GM10266 (cell line): ENCODE measurements at regions not wholly inside any gene's neighbourhood (a gene's known extent, or its start where the extent isn't known, plus 50 kb on each side); places are given as distances from the start of the nearest gene placed in this dataset.

Experiments
- DNase-seq: peaks from one replicate; pipeline ENCODE4 v3.0.0; 2012; ENCODE audit errors: extremely low spot score
- TF ChIP-seq, protein P1 (sequence below): IDR thresholded peaks from 2 replicates; pipeline ENCODE4 v1.5.1; 2012; ENCODE audit warnings: mild to moderate bottlenecking, low read depth; ENCODE audit not compliant: control insufficient read depth, insufficient read depth; ENCODE audit errors: missing control alignments

DNA sequence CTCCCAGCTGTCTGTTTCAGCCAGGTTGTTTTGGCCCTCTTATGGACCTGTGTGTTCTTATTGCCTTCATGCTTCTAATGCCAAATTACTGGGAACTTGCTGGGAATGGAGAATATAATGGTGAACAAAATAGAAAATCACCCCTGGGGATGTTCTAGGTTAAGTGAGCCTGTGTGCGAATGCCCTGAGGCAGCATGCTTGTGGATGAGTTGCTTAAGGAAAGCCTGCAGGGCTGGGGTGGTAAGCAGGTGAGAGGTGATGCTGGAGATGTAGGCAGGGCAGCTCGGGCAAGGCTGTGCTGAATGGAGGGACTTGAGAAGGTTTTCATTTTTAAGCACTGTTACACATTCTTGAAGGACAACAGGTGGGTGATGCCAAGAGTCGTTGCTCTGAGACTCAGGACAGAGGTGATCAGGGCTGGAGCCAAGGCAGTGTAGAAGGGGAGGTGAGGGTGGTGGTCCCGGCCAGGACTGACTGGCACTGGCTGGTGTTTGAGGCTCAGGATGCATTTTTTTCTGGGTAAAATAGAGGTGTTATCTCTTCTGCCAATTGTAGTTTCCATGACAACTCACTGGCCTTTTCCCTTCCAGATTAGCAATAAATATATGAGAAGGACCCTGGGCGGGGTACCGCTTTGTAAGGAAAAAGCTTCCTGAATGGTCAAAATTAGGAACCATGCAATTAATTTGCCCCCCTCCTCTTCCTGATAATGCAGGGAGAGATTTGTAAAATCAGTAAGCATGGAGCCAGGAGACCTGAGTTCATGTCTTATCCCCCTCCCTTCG, 342.8 kb downstream of the ICE1 start:
- TF ChIP-seq, protein P1, sequence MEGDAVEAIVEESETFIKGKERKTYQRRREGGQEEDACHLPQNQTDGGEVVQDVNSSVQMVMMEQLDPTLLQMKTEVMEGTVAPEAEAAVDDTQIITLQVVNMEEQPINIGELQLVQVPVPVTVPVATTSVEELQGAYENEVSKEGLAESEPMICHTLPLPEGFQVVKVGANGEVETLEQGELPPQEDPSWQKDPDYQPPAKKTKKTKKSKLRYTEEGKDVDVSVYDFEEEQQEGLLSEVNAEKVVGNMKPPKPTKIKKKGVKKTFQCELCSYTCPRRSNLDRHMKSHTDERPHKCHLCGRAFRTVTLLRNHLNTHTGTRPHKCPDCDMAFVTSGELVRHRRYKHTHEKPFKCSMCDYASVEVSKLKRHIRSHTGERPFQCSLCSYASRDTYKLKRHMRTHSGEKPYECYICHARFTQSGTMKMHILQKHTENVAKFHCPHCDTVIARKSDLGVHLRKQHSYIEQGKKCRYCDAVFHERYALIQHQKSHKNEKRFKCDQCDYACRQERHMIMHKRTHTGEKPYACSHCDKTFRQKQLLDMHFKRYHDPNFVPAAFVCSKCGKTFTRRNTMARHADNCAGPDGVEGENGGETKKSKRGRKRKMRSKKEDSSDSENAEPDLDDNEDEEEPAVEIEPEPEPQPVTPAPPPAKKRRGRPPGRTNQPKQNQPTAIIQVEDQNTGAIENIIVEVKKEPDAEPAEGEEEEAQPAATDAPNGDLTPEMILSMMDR: no peak

DNA sequence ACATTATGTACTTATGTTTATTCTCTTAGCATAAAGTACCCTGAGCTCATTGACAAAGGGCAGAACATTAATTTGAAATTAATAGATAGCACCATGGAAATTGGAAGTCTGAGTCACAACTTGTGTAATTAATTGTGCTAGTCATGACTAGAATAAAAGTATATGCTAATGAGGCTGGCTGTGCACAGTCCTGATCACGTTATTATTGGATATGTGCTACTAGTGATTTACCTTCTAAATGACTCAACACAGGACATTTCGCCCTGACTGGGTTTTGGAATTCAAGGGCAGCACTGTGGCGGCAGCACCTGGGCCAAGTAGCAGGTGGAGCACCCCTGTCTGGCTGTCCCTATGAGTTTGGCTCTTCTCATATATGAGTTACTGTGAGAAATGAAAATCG, 341.8 kb downstream of the ICE1 start:
- TF ChIP-seq, protein P1: no peak
- DNase-seq: no peak

More for the DNA sequence above, 342.8 kb downstream of the ICE1 start:
- no peak for DNase-seq

DNA sequence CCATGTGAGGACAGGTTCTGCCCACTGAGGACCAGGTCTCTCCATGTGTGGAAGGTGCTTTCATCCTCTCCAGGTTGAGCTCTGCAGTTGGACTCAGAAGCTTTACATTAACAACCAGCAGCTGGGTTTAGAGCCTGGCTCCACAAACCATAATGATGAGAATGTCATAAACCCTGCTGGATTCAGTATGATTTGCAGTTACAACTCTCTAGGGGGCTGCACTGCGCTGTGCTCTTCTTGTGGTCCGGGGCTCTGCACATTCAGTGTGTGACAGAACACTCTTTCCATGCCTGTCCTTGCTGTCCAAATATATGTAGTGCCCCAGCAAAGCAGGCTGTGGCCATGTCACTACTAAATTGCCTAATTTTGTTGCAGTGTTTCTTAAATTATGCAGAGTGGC, 334.3 kb downstream of the ICE1 start:
- no peak for DNase-seq
- TF ChIP-seq, protein P1: no peak

DNA sequence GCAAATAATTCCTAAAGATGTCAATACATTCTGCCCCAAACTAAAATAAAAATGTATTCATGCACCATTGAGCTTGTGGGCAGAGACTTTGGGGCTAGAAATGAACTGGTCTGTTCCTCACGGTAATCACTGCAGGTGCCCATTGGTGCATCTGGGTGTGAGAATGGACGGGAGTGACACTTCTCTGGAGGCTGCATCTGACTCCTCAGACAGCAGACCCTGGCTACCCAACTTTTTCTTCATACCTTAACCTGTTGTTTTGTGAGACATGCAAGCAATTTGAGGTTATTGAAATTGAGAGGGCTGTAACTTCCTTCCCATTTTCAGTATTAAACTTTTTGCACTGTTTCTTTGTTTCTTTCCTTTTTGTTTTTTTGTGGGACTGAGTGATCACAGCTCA, 333.4 kb downstream of the ICE1 start:
- TF ChIP-seq, protein P1: no peak
- DNase-seq: no peak

DNA sequence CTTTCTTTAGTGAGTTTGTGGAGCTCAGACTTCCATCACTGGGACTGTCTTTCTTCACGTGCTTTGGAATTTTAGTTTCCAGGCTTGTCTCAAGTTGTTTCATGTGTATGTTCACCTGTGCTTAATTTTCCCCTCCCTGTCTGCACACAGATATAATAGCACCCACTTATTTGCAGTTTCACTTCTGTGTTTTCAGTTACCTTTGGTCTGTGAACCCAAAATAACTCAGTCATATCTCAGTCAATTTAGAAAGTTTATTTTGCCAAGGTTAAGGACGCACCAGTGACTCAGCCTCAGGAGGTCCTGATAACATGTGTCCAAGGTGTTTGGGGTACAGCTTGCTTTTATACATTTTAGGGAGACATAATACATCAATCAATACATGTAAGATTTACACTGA, 330.4 kb downstream of the ICE1 start:
- TF ChIP-seq, protein P1: no peak
- DNase-seq: peak; percentile 32

DNA sequence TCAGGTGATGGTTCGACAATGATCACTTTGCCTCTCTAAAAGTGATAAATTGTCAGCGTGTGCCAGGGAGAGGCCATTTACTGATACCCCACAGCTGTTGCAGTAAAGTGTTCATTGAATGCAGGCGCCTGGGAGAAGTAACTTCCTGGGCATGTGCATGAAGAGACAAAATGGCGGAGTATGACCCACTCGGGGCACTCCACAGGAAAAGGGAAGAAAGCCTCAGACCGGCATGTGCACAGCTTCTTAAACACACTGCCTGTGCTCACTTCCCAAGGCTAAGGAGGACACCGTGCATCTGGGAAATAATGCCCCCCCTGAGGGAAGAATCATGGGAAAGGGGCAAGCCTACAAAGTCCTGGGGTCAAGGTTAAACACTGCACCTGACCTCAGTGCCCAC, 329.5 kb downstream of the ICE1 start:
- no peak for DNase-seq
- TF ChIP-seq, protein P1: no peak

DNA sequence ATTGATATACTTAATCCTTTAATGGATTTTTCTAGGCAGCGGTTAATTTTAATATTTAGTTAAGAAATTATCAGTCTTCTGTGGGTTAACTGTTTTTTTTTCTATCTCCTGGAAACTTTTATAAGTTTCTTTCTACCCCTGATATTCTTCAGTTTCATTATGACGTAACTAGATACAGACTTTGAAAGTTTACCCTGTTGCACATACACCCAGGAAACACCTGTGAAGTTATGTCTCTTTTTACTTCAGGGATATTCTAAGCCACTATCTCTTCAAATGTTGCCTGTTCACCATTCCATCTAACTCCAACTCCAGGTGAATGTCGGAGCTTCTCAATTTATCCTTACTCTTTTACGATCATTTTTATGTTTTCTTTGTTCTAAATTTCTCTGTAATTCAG, 329.0 kb downstream of the ICE1 start:
- DNase-seq: no peak
- TF ChIP-seq, protein P1: no peak
